ENCODE measurements at regions not wholly inside any gene's neighbourhood (a gene's known extent, or its start where the extent isn't known, plus 50 kb on each side); places are given as distances from the start of the nearest gene placed in this dataset.
"Not testable (repeated sequence)": the region's sequence is repeated elsewhere in the genome, so short reads cannot be mapped to it uniquely, and the experiment has no call there.

DNA sequence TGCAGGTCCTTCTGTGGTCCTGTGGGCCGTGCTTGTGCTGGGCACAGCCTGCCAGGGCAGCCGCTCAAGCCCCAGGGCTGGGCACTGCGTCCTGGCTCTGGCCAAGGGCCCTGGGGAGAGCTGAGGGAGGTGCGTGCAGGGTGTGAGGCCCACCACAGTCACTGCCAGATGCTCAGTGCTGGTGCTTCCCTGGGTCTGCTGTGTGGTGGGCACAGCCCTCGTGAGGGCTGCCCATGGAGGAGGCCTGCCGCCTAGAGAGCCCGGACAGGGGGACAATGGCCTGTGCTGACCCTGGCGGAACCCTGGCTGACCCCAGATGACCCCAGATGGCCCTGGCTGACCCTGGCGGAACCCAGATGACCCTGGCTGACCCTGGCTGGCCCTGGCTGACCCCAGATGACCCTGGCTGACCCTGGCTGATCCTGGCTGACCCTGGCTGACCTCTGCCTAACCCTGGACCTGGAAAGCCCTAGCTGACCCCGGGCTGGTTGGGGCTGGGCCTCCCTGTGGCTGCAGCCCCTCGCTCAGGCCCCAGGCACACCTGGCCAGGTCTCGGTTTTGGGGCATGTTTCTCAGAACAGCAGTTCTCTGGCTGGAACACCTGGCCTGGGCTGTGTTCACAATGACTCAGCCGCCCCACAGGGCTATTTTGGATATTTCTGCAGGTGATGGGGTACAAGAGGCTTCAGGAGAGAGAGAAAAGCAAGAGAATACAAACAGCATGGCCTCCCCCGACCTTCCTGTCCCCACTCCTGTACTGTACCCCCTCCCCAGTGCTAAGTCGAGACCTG, 55.4 kb downstream of the TMEM121 start:
- DNase-seq (ENCODE audit: low read depth), result no peak

DNA sequence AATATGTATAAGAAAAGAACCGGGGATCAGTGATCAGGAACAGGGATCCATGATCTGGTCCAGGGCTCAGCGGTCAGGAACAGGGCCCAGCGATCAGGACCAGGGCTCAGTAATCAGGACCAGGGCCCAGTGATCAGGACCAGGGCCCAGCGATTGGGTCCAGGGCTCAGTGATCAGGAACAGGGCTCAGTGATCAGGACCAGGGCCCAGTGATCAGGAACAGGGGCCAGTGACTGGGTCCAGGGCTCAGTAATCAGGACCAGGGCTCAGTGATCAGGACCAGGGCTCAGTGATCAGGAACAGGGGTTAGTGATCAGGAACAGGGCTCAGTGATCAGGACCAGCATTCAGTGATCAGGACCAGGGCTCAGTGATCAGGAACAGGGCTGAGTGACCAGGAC, 56.3 kb downstream of the TMEM121 start:
- DNase-seq (ENCODE audit: low read depth), result peak; percentile 6

DNA sequence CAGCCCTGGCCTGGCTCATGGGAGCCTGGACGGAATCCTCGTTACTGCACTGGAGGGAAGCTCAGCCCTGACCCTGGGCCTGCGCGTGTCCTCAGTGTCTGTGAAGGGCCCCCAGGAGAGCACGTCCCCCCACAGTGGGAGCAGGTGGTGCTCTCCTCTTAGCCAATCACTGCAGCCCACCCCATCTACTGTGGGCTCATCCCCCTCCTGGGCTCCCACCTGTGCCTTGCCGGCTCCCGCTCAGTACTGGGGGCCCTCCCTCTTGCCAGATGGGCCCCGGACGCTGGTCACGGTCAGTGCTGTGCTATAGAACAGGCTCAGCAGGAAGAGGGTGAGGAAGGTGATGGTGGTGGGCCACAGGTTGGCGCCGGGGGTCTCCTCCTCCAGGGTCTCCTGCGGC, 57.5 kb downstream of the TMEM121 start:
- not testable (repeated sequence) for DNase-seq (ENCODE audit: low read depth)

DNA sequence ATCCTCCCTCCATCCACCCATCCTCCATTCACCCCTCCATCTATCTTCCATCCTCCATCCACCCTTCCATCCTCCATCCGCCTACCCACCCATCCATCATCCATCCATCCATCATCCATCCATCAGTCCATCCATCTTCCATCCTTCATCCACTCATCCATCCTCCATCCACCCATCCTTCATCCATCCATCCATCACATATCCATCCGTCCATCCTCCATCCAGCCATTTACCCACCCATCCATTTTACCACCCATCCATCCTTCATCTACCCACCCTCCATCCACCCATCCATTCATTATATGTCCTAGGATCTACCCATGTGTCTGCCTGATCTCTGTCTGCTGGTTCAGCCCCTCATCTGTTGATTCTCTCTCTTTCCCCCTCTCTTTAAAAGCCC, 58.9 kb downstream of the TMEM121 start:
- not testable (repeated sequence) for DNase-seq (ENCODE audit: low read depth)

DNA sequence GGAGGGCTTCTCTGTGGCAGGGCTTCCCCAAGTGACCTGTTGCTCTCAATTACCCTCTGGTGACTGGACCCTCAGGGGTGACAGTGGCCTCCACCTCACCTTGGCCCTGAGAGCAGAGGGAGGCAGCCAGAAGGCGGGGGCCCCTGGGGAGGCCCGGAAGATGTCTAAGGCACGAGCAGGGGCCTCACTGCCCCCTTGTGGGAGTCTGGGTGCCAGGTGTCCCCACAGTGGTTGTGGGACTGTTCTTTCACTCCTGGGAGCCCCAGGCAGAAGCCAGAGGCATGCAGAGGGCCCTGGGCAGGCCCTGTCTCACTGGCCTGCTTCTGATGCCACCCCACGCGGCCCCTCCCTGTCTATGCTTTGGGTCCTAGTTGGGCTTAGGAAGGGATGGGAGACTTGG, 59.3 kb downstream of the TMEM121 start:
- DNase-seq (ENCODE audit: low read depth), result not testable (repeated sequence)

DNA sequence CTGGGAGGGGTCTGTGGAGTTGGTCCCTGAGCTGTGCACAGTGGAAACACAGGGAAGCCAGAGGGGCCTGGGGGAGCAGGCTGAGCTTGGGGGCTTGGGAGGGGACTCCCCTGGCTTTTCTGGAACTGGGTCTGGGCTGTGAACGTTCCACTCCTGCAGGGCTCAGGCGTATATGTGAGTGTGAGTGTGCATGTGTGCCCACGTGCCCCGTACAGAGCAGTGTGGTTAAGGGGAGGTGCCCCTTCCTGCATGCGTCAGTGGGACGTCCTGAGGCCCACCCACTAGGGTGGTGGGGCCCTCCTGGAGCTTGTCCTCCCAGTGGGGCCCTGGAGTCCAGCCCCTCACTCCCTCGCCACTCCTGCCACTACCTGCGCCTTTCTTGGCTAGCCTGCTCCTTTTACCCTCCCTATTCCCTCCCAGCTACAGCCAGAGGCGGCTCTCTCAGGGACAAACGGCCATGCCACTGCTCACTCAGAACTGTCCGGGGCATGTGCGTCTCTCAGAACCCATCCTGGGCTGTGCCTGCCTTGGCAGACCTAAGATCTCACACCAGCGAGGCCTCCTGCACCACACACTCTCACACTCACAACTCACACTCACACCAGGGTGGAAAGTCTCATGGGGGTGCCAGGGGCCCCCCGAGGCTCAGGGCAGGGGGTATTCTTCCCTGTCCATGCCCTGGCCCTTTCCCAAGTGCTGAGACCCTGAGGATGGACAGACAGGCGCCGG, 59.9 kb downstream of the TMEM121 start:
- not testable (repeated sequence) for DNase-seq (ENCODE audit: low read depth)

DNA sequence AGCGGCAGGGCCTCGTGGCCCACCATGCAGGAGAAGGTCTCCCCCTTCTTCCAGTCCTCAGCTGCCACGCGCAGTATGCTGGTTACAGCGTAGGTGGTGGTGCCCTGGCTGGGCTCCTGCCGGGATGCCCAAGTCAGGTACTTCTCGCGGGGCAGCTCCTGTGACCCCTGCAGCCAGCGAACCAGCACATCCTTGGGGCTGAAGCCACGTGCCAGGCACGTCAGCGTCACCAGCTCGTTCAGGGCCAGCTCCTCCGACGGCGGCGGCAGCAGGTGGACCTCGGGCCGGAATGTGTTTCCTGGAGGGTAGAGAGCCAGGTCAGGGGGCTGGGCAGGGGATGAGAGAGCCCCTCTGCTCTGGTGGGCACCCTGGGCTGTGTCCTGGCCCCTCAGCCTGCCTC, 60.7 kb downstream of the TMEM121 start:
- not testable (repeated sequence) for DNase-seq (ENCODE audit: low read depth)

DNA sequence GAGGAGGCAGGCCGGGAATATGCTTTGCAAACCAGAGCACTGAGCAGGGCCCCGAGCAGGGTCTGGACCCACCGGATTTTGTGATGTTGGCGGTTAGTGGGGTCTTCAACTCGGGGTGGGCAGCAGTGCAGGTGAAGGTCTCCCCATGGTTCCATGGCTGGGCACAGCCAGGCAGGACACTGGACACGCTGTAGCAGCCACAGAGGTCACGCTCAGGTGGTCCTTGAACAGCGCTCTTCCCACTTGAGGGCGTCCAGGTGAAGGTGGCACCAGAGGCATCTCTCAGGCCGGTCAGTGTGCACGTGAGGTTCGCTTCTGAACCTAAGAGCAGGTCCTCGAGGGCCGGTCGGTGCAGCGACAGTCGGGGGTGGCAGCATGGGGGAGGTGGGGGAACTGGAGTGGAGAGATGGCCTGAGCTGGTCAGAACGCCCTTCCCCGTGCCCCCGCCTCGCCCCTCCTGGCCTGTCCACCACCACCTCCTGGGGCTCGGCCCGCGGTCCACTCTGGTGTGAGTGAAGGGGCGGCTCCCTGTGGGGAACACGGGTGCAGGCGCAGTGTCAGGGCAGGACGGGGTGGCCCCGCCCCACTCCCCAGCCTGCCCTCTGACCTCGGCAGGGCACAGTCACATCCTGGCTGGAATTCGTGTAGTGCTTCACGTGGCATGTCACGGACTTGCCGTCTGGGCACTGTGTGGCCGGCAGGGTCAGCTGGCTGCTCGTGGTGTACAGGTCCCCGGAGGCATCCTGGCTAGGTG, 61.3 kb downstream of the TMEM121 start:
- not testable (repeated sequence) for DNase-seq (ENCODE audit: low read depth)

DNA sequence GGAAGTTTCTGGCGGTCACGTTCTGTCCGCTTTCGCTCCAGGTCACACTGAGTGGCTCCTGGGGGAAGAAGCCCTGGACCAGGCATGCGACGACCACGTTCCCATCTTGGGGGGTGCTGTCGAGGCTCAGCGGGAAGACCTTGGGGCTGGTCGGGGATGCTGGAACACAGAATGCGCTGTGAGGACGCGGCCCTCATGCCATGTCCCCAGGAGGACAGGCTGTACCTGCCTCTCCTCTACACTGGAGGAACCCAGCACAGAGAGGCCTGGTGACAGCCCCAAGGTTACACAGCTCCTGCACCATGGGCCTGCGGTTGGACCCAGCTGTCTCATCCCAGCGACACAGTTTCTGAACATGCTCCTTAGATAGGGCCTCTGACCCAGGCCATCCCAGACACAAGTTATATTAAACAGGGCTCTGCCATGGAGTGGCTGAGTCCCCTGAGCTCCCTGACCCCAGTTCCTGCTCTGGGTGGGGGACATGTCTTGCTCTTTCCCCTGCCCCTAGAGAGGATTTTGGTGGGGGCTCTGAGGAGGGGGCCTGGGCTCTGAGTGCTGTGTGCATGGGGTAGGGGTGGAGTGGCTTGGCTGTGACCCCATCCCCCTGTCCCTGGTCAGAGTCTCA, 62.0 kb downstream of the TMEM121 start:
- no peak for DNase-seq (ENCODE audit: low read depth)

DNA sequence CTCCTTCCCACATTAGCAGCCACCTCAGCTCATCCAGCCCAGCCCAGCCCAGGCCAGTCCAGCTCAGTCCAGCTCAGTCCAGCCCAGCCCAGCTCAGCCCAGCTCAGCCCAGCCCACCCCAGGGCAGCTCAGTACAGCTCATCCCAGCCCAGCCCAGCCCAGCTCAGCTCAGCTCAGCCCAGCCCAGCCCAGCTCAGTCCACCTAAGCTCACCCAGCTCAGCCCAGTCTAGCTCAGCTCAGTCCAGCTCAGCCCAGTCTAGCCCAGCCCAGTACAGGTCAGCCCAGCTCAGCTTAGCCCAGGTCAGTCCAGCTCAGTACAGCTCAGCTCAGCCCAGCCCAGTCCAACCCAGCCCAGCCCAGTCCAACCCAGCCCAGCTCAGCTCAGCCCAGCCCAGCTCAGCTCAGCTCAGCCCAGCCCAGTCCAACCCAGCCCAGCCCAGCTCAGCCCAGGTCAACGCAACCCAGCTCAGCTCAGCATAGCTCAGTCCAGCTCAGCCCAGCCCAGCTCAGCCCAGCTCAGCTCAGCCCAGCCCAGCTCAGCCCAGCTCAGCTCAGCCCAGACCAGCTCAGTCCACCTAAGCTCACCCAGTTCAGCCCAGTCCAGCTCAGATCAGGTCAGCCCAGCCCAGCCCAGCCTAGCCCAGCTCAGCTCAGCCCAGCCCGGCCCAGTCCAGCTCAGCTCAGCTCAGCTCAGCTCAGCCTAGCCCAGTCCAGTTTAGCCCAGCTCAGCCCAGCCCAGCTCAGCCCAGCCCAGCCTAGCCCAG, 63.0 kb downstream of the TMEM121 start:
- no peak for DNase-seq (ENCODE audit: low read depth)

DNA sequence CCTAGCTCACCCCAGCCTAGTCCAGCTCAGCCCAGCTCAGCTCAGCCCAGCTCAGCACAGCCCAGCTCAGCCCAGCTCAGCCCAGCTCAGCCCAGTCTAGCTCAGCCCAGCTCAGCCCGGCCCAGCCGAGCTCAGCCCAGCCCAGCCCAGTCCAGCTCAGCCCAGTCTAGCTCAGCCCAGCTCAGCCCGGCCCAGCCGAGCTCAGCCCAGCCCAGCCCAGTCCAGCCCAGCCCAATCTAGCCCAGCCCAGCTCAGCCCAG, 63.5 kb downstream of the TMEM121 start:
- not testable (repeated sequence) for DNase-seq (ENCODE audit: low read depth)

DNA sequence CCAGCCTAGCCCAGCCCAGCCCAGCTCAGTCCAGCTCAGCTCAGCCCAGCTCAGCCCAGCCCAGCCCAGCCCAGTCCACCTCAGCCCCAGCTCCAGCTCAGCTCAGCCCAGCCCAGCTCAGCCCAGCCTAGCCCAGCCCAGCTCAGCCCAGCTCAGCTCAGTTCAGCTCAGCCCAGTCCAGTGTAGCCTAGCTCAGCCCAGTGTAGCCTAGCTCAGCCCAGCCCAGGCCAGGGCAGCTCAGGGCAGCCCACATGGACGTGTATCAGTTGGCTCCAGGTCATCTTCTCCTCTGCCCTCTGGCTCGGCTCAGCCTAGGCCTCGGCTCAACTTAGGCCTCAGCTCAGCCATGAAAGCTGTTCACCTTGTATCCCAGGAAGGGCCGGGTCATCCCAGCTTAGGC, 64.7 kb downstream of the TMEM121 start:
- DNase-seq (ENCODE audit: low read depth), result no peak

DNA sequence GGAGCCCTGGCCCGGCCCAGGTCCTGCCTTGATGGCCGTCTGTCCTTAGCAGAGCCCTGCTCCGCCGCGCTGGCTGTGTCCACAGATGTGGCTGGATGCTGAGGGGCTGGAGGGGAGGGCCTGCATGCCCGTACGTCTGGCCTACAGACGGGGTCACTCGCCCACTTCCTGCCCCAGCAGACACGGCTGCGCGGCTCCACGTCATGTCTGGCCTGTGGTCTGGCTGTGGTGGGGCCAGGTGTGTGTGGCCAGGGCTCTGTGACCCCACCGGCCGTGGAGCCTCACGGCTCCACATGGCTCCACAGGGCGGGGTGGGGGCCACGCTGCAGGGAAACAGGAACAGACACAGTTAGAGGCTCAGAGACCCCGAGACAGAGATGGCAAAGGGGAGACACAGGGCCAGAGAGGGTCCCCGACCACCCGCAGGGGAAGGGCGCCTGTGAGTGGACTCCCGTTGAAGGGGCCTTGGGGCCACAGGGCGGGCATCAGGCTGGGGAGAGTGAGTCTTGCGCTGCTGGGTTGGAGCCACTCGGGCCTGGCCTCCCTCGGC, 65.5 kb downstream of the TMEM121 start:
- not testable (repeated sequence) for DNase-seq (ENCODE audit: low read depth)

DNA sequence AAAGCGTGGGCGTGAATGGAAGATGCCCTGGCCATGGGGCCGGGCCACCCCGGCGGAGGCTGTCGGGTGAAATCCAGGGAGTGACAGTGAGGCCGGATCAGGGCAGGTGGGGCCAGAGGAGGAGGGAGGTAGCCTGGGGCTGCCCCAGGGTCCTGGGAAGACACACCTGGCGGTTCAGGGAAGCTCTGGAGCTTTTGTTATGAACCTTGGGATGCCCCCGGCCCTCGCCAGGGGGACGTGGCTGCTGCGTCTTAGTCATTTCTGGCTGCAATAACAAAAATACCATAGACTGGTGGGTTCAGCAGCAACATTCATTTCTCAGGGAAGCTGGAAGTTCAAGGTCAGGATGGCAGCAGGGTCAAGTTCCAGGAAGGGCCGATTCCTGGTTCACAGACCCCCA, 66.3 kb downstream of the TMEM121 start:
- DNase-seq (ENCODE audit: low read depth), result not testable (repeated sequence)

DNA sequence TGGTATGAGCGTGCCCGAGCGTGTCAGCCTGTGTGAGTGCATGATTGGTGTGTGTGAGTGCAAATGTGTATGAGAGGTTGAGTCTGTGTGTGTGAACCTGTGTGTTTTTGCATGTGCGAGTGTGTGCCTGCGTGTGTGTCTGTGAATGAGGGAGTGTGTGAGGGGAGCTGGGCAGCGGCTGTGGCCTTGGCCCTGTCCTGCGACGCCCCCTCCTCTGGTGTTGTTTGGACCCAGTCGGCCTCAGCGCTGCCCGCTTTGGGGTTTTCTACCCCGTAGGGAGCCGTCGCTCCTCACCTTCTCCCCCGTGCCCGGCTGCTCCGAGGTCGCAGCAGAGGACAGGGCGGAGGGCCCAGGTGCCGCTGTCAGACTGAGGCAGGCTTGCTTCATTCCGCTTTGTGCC, 69.0 kb downstream of the TMEM121 start:
- not testable (repeated sequence) for DNase-seq (ENCODE audit: low read depth)

DNA sequence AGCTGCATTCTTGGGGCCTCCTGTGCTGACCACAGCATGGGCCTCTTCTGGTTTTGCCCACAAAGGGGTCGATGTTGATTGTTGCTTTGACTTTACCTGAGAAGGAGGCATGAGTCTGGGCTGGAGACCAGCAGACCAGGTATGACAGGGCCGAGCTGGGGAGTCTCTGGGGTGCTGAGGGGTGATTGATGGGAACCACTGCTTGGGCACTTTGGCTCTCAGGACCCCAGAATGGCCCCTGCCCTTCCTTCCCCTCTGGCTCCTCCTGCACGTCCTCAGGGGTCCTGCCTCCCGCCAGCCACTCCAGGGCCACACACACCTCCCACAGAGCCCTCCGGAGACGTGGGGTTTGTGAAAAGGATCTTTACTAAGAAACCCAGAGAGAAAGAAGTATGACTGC, 70.0 kb downstream of the TMEM121 start:
- DNase-seq (ENCODE audit: low read depth), result not testable (repeated sequence)

DNA sequence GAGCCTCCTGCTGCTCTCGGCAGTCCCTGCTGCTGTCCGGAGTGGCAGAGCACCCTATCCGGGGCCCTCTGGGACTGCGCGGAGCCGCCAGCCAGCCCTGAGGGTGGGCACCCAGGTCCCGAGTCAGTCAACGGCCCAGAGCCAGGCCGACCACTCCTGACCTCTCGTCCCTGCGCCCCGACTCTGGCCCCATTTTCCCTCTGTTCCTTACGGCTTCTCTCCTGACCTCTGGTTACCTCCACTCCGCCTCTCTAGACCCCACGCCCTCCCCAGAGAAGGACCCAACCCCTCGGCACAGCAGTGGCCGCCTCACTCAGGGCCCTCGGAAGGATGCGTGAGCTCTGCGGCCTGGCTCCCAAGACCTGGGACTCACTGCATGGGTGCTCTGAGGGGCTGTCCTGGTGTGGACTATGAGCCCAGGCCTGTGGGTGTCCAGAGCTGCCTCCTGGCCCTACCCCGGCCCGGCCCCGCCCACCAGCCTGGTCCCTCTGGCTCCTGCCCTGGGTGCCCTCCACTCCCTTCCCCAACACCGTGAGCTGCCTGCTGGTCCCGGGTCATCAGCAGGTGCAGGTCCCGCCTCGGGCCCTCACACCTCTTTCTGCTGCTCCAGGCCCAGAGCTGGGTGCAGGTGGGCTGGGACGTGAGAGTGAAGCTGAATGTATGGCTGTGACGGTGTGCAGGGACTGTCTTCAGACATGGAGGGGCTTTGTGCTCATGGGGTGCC, 71.8 kb downstream of the TMEM121 start:
- DNase-seq (ENCODE audit: low read depth), result not testable (repeated sequence)

DNA sequence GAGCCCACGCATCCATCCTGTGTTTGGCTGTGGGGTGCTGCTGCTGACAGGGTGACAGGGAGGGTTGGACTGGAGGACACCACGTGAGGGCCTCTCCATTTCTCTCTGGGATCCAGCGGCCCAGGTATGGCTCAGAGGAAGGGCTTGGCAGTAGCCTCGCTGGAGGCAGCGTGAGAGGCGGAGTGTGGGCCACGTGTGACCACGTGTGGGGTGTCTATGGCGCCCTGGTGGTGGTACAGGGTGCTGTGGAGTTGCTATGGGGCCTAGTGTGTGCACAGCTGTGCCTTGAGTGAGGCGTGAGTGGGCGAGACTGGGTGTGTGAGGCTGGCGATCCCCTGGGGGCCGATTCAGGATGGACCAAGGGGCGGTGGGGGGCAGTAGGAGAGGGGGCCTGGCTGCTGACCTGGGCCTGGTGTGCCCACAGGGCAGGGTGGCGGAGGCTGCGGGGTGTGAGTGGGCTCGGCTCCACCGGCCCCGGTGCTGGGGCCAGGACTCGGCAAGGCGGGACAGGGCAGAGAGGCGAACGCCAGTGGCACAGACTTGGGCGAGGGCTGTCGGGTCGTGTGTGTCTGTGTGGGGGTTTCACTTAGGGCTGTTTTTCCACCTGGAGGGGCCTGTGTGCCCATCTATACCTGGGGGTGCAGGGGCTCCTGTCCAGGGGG, 72.7 kb downstream of the TMEM121 start:
- DNase-seq (ENCODE audit: low read depth), result not testable (repeated sequence)

DNA sequence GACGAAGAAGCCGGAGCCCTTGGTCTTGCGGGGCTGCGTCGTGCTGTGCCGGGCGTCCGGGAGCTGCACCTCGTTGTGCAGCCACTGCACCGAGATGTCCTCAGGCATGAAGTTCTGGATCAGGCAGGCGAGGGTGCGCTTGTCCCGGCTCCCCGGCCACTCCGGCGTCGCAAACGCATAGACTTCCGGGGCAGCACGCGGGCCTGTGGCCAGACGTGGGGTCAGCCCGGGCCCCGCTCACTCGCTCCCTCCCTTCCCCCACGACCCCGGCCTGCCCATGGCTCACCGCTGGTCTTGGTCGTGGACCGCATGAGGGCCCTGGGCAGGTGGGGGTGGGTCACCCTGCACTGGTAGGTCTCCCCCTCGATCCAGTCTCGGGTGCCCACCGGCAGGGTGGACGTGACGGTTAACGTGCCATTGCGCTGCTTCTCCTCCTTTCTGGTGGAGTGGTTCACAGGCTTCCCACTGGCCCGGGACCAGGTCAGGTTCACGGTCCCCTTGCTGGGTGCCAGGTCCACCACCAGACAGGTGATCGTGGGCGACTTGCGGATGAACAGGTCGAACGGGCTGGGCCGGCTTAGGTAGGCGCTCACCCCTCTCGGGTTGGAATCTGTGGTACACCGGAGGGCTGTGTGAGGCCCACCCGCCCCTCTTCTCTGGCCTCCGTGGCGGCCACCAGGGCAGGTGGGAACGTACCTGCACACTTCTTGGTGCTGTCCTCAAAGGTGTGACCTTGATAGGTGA, 74.0 kb downstream of the TMEM121 start:
- not testable (repeated sequence) for DNase-seq (ENCODE audit: low read depth)
